ENCODE measurements at regions not wholly inside any gene's neighbourhood (a gene's known extent, or its start where the extent isn't known, plus 50 kb on each side); places are given as distances from the start of the nearest gene placed in this dataset.
A peak's percentile ranks its signal among the peaks of the same experiment; 100 is the strongest.

- FAIRE-seq, result no peak
- no peak for TF ChIP-seq POLR2AphosphoS5 (IDR thresholded peaks at IDR 0.05; ENCODE audit: low read depth, low read length)
- no peak for TF ChIP-seq TAF1 (IDR thresholded peaks at IDR 0.05; ENCODE audit: borderline replicate concordance, low read depth, low read length)
- no peak for TF ChIP-seq POLR2A (IDR thresholded peaks at IDR 0.05; ENCODE audit: low read depth, low read length)
- no peak for DNase-seq (ENCODE audit: insufficient read length)
Observed at GRCh38 chr6:25014369-25014768, 78.6 kb upstream of the RIPOR2 start.

GRCh38 chr6:25014791-25015560, 79.2 kb upstream of the RIPOR2 start:
- DNase-seq (ENCODE audit: insufficient read length) (no peak), FAIRE-seq (peak; percentile 72)
- TF ChIP-seq POLR2AphosphoS5 (IDR thresholded peaks at IDR 0.05; ENCODE audit: low read depth, low read length) (no peak), TAF1 (IDR thresholded peaks at IDR 0.05; ENCODE audit: borderline replicate concordance, low read depth, low read length) (no peak)

GRCh38 chr6:25016014-25016720, 80.4 kb upstream of the RIPOR2 start:
- no peak for TF ChIP-seq POLR2A (IDR thresholded peaks at IDR 0.05; ENCODE audit: low read depth, low read length)
- TF ChIP-seq POLR2AphosphoS5 (IDR thresholded peaks at IDR 0.05; ENCODE audit: low read depth, low read length), result no peak
- TF ChIP-seq TAF1 (IDR thresholded peaks at IDR 0.05; ENCODE audit: borderline replicate concordance, low read depth, low read length), result no peak

GRCh38 chr6:25017486-25017885, 81.7 kb upstream of the RIPOR2 start:
- FAIRE-seq, result peak; percentile 21
- DNase-seq (ENCODE audit: insufficient read length), result no peak
- no peak for TF ChIP-seq TAF1 (IDR thresholded peaks at IDR 0.05; ENCODE audit: borderline replicate concordance, low read depth, low read length)

More at GRCh38 chr6:25016014-25016720, 80.4 kb upstream of the RIPOR2 start:
- DNase-seq (ENCODE audit: insufficient read length) (no peak), FAIRE-seq (no peak)

DNA sequence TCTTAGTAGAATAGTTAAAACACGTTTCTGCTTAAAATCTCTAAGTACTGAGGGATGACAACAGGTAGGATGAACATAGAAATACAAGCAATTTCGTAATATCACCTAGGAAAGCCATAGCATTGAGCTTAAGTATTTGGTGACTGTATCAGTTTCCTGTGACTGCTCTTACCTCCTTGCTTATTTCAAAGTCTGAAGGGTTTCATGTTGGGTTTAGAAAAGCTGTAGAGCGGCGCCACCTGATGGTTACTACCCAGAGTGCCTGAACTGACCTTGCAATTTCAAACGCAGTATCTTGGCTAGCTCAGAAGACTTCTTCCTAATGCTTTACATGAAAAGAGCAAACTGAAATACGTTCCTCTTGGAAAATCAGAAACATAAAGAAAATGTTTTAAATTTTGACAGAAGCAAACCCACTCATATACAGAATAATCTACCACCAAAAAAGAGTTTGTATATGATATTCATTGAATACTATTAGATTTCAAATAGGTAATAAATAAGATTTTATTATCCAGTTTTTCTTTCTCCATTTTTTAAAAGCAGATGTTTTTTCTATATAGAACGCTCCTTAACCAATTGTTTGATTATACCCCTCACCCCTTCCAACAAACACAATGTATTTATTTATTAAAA, 82.3 kb upstream of the RIPOR2 start:
- no peak for DNase-seq (ENCODE audit: insufficient read length)
- FAIRE-seq, result peak; percentile 88
- TF ChIP-seq POLR2AphosphoS5 (IDR thresholded peaks at IDR 0.05; ENCODE audit: low read depth, low read length) (no peak), POLR2A (IDR thresholded peaks at IDR 0.05; ENCODE audit: low read depth, low read length) (no peak), TAF1 (IDR thresholded peaks at IDR 0.05; ENCODE audit: borderline replicate concordance, low read depth, low read length) (no peak)

DNA sequence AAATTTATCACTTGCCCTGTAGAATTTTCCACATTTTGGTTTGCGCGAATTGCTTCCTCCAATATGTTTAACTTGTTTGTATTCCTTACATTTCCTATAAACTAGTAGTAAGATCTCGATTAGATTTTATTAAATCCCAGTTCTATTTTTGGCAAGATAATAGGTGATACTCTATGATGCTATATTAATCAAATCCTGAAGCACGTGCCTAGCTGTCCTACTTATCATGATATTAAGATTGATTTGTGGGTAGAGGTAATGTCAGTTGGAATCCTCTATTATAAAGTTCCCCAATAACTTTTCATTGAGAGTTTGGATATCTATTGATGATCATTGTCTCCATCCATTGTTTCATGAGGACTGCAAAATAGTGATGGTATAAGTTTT, 82.8 kb upstream of the RIPOR2 start:
- no peak for DNase-seq (ENCODE audit: insufficient read length)
- TF ChIP-seq POLR2A (IDR thresholded peaks at IDR 0.05; ENCODE audit: low read depth, low read length), result no peak
- TF ChIP-seq POLR2AphosphoS5 (IDR thresholded peaks at IDR 0.05; ENCODE audit: low read depth, low read length), result no peak
- TF ChIP-seq TAF1 (IDR thresholded peaks at IDR 0.05; ENCODE audit: borderline replicate concordance, low read depth, low read length), result no peak
- no peak for FAIRE-seq

GRCh38 chr6:25022140-25022553, 86.4 kb upstream of the RIPOR2 start:
- TF ChIP-seq POLR2AphosphoS5 (IDR thresholded peaks at IDR 0.05; ENCODE audit: low read depth, low read length) (no peak), POLR2A (IDR thresholded peaks at IDR 0.05; ENCODE audit: low read depth, low read length) (no peak), TAF1 (IDR thresholded peaks at IDR 0.05; ENCODE audit: borderline replicate concordance, low read depth, low read length) (no peak)
- FAIRE-seq, result no peak
- DNase-seq (ENCODE audit: insufficient read length), result no peak

DNA sequence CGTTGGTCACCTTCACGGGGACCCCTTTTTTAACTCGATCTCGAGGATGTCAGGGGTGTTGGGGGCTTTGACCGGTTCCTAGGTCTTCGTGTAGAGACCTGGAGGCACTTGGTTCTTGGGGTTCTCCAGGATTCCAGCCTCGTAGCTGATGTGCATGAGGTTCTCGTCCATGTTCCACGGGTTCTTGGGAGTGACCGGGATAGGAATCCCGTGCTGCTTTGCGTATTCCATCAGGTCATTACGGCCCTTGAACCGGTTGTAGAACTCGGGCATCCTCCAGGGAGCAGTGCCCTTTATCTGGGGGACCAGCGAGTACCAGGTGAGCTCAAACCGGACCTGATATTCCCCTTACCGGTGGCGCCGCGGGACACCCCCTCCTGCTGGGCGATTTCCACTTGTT, 88.0 kb upstream of the RIPOR2 start:
- TF ChIP-seq TAF1 (IDR thresholded peaks at IDR 0.05; ENCODE audit: borderline replicate concordance, low read depth, low read length) (no peak), POLR2AphosphoS5 (IDR thresholded peaks at IDR 0.05; ENCODE audit: low read depth, low read length) (no peak), POLR2A (IDR thresholded peaks at IDR 0.05; ENCODE audit: low read depth, low read length) (no peak)
- DNase-seq (ENCODE audit: insufficient read length), result no peak
- no peak for FAIRE-seq

GRCh38 chr6:25024821-25025220, 89.1 kb upstream of the RIPOR2 start:
- DNase-seq (ENCODE audit: insufficient read length), result no peak

DNA sequence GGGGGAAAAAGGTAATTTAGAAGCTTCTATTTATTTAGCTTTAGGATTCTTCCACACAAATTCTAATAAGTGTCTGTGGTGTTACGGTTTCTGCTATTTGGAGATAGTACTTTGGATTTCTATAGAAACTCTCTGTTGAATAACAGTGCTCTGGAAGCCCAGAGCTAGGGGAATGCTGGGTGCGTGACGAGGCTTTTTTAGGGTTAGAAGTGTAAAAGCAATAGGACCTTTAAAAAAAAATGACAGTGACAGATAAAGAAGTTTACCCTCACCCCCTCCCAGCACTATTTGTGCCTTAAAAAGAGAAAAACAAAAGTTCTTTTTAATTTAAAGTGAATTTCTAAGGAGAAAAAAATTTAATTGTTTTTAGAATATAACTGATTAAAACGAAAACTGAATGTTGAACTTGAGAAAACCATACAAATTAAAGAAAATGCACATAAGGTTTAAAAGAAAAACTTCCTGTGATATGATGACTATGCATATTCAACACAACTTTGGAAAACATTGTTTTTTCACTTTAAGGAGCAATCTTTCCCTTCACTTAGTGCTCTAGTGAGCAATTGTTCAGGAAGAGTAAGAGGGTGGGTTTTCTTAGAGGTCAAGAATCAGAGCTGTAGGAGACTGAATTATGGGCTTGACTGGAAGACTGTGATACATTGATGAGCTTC, 89.6 kb upstream of the RIPOR2 start:
- TF ChIP-seq POLR2AphosphoS5 (IDR thresholded peaks at IDR 0.05; ENCODE audit: low read depth, low read length), result no peak
- no peak for TF ChIP-seq POLR2A (IDR thresholded peaks at IDR 0.05; ENCODE audit: low read depth, low read length)
- TF ChIP-seq TAF1 (IDR thresholded peaks at IDR 0.05; ENCODE audit: borderline replicate concordance, low read depth, low read length), result no peak
- DNase-seq (ENCODE audit: insufficient read length) (no peak), FAIRE-seq (no peak)

More at GRCh38 chr6:25024821-25025220, 89.1 kb upstream of the RIPOR2 start:
- TF ChIP-seq TAF1 (IDR thresholded peaks at IDR 0.05; ENCODE audit: borderline replicate concordance, low read depth, low read length) (no peak), POLR2A (IDR thresholded peaks at IDR 0.05; ENCODE audit: low read depth, low read length) (no peak), POLR2AphosphoS5 (IDR thresholded peaks at IDR 0.05; ENCODE audit: low read depth, low read length) (no peak)
- no peak for FAIRE-seq

DNA sequence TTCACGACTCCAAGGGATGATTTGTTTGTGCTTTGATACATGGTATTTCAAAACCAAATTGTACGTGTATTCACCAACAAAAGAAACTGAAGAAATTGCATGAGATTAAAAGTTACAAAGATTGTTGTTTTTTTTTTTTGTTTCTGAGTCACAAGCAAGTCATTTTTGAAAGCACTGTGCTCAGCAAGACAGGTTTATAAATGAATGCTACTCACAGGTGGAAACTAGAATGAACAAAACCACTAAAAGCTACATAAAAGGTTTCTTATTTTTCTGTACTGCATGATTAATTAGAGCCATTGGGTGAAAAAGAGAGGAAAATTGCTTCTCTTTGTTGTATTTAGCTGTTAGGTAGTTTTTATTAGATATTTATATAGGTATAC, 90.2 kb upstream of the RIPOR2 start:
- DNase-seq (ENCODE audit: insufficient read length), result no peak
- TF ChIP-seq POLR2A (IDR thresholded peaks at IDR 0.05; ENCODE audit: low read depth, low read length) (no peak), POLR2AphosphoS5 (IDR thresholded peaks at IDR 0.05; ENCODE audit: low read depth, low read length) (no peak), TAF1 (IDR thresholded peaks at IDR 0.05; ENCODE audit: borderline replicate concordance, low read depth, low read length) (no peak)
- FAIRE-seq, result no peak
